ENCODE measurements at regions not wholly inside any gene's neighbourhood (a gene's known extent, or its start where the extent isn't known, plus 50 kb on each side); places are given as distances from the start of the nearest gene placed in this dataset.
"Not testable (repeated sequence)": the region's sequence is repeated elsewhere in the genome, so short reads cannot be mapped to it uniquely, and the experiment has no call there.

DNA sequence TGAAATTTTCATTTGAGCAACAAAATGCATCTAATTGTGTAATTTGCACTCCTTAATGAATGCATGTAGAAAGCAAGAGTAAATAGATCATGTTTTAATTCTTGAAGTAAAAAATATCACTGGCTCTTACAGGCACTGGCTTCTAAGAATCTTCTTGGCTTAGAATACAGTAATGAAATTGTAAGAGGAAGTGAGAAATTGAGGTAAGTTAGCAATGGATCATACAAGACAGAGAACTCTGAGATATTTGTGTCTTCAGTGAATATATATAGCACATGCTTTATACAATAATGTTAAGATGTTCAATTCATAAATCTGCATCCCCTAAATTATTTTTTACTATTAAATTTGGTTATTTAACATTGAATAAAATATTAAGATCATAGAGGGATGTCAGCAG lies 465.0 kb downstream of the CNTN3 start:
- no peak for DNase-seq (ENCODE audit: extremely low read depth, low read depth, low spot score)

DNA sequence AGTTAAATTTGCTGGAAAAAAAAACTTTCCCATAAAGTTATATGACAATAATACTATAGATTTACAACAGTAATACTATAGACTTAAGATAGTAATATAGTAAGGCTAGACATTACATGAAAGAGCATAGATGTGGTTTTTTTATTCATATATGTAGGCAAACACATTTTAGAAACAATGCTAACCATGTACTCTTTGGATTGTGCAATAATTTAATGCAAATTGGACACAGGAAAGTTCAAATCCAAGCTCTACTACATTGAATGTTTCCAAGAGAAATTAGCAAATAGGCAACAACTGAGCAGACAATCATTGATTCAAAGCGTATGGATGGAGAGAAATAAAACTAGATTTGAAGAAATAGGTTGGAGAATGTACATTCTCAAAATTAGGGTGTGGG lies 469.2 kb downstream of the CNTN3 start:
- DNase-seq (ENCODE audit: extremely low read depth, low read depth, low spot score) = no peak

DNA sequence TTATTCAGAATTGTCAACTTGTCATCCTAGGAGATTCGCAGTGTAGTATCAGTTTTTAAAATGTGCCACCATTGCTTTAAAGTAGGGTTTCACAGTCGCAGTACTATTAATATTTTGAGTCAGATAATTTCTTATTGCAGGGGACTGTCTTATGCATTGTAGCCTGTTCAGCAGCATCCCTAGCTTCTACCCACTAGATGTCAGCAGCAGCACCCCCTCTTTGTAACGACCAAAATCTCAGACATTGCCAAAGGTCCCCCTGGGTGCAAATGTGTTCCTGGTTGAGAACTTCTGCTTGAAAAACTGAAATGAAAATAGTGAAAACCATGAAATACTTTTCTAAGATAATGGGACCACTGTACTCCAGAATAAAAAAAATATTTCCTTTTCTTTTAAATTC lies 474.8 kb downstream of the CNTN3 start:
- no peak for DNase-seq (ENCODE audit: extremely low read depth, low read depth, low spot score)

DNA sequence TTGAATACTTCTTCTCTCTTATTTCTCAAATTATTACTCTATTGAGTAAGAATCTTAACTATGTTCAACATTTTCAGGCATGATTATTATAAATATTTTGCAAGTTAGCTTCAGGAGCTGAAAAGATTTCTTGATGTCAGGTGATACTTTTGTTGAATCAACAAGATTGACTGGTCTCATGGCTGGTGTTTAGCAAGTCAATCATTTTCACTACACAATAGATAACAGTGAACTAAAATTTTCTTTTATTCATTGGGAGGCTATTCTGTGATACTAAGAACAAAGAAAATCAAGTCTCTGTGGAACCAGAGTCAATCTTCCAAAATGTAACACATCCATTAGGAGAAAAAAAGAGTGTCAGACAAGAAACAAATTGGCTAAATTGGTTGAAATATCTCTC lies 476.7 kb downstream of the CNTN3 start:
- DNase-seq (ENCODE audit: extremely low read depth, low read depth, low spot score) = no peak

DNA sequence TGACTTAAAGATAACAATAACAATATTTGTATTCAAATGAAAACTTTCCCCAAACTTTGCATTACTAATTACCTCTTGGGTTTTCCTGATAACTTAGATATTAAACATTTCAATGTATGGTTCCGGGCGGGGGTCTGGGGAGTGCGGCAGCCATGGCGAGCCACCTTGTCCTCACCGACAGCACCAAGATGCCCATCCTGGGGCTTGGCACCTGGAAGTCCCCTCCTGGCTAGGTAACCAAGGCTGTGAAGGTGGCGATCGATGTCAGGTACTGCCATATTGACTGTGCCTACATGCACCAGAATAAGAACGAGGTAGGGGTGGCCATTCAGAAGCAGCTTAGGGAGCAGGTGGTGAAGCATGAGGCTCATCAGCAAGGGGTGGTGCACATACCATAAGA lies 478.7 kb downstream of the CNTN3 start:
- no peak for DNase-seq (ENCODE audit: extremely low read depth, low read depth, low spot score)

DNA sequence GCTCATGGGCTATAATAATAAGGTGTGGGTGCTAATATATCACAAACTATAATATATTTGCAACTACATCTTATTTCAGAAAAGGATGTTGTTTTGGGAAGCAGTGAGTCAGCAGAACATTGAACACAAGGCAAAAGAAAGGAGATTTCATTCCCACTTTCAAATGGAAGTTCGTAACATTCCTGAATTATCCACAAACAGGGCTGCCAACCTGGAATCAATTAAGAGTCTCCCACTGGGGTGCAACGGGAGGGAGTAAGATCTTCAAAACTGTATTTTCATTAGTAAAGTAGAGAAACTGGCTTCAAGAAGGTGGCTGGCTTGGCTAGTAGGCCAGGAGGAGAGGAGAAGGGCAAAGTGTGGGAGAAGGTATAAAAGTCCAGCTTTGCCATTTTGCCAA lies 479.6 kb downstream of the CNTN3 start:
- DNase-seq (ENCODE audit: extremely low read depth, low read depth, low spot score) = no peak

DNA sequence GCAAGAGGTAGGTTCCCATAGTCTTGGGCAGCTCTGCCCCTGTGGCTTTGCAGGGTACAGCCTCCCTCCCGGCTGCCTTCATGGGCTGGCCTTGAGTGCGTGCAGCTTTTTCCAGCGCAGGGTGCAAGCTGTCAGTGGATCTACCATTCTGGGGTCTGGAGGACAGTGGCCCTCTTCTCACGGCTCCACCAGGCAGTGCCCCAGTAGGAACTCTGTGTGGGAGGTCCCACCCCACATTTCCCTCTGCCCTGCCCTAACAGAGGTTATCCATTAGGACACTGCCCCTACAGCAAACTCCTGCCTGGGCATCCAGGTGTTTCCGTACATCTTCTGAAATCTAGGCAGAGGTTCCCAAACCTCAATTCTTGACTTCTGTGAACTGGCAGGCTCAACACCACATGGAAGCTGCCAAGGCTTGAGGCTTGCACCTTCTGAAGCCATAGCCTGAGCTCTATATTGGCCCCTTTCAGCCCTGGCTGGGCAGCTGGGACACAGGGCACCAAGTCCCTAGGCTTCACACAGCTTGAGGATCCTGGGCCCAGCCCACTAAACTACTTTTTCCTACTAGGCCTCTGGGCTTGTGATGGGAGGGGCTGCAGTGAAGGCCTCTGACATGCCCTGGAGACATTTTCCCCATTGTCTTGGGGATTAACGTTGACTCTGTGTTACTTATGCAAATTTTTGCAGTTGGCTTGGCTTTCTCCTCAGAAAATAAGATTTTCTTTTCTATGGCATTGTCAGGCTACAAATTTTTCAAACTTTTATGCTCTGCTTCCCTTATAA lies 482.7 kb downstream of the CNTN3 start:
- DNase-seq (ENCODE audit: extremely low read depth, low read depth, low spot score) = not testable (repeated sequence)

DNA sequence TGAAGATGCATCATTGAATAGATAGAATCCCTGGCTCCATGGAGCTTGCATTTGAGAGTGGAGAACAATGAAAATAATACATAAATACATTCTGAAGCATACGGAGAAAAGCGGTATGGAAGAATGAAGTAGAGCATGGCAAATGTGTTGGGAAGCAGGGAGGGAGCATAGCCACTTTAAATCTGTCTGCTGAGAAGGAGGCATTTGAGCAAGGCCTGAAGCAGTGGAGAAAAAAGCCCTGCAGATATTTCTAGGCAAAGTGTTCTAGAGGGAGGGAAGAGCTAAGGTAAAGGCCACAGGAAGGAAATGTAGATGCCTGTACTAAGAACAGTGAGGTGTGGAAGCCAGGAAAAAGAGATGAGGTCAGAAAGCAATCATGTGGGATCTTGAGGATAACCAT lies 484.8 kb downstream of the CNTN3 start:
- no peak for DNase-seq (ENCODE audit: extremely low read depth, low read depth, low spot score)

DNA sequence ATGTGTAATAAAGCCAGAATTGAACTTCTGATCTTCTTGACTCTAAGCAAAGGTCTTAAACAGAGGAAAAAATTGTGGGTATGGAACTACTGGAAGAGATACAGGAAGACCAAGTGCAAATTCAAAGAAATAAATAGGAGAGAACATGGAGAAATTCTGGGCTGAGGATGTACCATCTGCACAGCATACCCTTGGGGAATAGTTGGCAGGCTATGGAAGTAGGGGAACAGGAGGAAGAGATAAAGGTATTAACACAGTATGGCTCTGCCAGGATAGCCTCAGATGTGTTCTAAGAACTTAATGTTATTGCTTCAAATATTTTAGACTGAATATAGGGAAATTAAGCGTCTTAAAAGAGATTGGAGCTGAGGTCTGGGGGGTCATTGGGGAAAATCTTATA lies 485.4 kb downstream of the CNTN3 start:
- DNase-seq (ENCODE audit: extremely low read depth, low read depth, low spot score) = no peak

DNA sequence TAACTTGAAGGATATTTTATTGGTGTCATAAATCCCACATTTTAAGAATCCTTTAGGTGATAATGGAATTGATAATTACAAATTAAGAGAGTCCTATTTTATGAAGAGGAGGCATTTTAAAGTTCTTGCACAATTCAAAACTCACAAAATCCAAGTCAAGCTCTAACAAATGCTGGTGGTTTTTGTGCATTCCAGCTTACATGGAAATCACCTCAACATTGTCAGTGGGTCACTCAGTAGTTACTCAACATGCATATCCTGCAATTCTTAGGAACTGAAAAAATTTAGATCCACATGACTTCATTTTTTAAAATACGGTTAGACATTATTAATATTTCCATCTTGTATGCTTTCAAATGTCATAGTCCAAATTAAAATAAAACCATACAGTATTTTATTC lies 487.2 kb downstream of the CNTN3 start:
- no peak for DNase-seq (ENCODE audit: extremely low read depth, low read depth, low spot score)

DNA sequence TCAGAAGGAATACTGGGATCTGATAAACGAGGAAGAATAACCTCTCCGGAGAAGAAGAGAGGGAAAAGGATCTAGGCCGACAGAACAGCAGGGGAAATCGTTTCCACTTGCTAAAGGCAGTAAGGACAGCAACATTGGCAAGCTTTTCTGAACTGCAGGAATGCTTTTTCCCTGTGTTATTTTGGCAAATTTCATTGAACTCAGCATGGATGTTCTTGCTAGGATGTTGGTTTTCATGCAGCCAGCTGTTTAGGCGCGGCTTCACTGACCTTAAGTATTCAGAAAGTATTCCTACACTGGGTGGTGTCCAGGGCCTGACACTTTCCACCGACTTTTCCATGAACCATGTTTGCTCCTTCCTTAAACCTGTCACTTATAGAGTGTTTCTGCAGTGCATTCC lies 489.7 kb downstream of the CNTN3 start:
- DNase-seq (ENCODE audit: extremely low read depth, low read depth, low spot score) = no peak

DNA sequence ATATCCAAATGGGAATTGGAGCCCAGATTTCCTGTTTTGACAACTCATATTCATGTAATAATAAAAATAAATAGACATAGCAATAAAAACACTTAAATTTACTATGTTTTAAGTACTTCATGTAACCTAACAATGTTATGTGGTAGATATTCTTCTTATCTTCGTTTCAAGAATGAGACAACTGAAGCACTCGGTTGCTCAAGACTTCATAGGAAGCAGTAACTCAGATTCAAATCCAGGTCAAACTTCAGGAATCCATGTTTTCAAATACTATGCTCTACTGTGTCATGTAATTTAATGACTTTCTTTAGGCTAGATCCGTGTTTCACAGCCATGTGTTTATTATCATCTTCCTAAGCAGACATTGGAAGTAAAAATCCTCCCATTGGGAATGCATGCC lies 492.2 kb downstream of the CNTN3 start:
- no peak for DNase-seq (ENCODE audit: extremely low read depth, low read depth, low spot score)

DNA sequence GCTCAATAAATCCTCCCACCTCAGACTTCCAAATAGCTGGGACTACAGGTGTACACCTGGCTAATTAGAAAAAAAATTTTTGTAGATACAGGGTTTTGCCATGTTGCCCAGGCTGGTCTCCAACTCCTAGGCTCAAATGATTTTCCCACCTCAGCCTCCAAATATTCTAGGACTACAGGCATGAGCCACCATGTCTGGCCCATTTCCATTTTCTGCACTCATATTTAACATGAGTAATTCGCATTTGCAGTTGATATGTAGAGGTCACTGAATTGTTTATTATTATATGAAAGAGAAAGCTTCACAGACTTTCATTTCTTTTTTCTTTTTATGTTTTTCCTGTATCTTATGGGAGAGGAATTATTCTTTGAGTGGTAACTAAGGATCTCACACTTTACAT lies 492.7 kb downstream of the CNTN3 start:
- no peak for DNase-seq (ENCODE audit: extremely low read depth, low read depth, low spot score)

DNA sequence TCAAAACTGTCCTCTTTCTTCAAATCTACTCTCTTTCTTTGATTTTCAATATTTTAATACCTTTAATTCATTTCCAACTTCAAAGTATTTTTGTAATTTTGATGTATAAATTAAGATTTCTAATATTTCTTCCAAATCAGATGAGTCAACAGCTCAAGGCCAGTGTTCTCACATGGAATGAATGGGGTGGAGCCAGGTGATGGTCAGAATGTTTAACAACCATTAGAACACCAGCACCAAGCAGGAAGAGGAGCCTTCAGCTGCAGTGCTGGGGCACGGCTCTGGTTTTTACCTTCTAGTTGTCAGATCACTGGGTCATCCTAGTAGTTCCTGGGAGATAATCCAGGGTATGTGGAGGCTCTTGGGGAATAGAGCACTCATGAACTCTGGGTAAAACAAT lies 494.5 kb upstream of the PDZRN3 start:
- no peak for DNase-seq (ENCODE audit: extremely low read depth, low read depth, low spot score)

DNA sequence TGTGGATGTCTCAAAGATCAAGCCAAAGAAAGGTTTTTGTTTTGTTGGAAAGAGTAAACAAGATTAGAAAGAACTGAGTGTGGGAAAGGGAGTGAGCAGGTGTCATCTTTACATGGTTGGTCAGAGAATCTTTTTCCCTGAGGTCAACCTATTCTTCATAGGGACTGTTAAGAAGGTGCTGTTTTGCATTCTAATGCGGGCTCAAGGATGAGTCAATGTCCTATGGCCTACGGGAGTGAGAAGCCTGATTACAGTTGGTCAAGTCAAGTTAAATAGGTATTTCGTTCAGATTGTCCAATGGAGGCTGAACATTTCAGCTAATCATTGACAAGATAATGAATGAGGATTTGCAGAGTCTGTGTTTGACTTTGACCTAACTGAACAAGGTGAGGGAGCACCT lies 491.2 kb upstream of the PDZRN3 start:
- DNase-seq (ENCODE audit: extremely low read depth, low read depth, low spot score) = no peak

DNA sequence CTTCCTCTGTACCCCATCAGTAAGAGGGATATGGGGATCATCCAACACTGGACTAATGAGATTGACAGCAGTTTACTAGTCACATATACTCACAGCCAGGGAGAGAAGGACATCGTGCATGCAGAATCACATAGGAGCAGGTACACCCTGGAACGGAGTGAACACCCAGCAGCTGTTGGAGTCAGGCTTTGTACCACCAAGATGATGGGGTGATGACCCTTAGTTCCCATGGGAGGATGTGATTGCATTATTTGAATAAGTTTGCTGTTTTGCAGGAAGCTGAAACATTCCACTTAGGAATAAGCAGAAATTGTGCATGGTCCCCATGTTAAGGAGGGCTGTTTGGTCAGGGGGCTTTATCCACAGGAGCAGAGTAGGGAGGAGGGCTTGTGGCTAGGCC lies 482.7 kb upstream of the PDZRN3 start:
- DNase-seq (ENCODE audit: extremely low read depth, low read depth, low spot score) = no peak

DNA sequence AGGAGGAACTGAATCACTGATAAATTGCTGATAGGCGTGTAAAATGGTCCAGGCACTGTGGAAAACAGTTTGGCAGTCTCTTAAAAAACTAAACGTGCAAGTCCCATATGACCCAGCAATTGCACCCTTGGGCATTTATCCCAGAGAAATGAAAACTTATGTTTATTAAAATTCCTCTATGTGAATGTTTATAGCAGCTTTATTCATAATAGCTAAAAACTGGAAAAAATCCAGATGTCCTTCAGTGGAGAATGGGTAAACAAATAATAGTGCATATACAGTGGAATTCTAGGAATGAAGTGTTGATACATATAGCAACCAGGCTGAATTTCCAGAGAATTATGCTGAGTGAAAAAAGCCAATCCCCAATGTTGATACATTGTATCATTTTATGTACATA lies 482.2 kb upstream of the PDZRN3 start:
- DNase-seq (ENCODE audit: extremely low read depth, low read depth, low spot score) = no peak

DNA sequence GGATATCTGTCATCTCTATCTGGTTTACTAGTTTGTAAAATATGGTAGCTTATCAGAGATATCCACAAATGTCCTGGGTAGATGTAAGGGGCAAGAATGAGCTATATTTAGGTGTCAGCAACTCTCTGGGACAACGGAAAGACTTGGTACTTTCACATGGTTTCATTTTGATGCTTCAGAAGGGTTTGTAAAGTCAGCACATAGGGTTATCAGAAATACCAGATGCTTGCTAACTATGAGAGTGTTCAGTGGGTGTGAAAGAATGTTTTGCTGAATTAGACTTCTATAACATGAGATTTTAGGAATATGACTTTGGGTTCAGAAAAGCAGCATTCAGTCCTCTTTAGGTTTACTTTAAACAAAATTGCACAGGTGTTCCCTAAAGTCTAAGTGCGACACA lies 466.5 kb upstream of the PDZRN3 start:
- DNase-seq (ENCODE audit: extremely low read depth, low read depth, low spot score) = no peak

DNA sequence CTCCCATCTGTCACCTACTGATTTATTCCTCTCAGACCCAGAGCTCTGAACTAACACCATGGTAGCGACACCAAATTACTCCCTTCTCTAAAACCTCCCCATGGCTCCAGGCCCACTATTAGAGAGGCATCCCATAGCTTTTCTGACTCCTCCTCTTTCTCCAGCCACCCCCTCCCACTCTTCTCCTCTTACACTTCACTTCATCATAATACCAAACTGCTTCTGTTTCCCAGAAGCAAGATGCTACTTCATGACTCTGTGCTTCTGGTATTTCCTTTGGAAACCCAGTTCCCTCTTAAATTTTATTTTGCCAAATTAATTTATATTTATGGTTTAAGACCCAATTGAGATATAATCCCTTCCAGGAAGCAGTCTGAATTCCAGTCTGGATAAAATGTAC lies 465.1 kb upstream of the PDZRN3 start:
- DNase-seq (ENCODE audit: extremely low read depth, low read depth, low spot score) = no peak

DNA sequence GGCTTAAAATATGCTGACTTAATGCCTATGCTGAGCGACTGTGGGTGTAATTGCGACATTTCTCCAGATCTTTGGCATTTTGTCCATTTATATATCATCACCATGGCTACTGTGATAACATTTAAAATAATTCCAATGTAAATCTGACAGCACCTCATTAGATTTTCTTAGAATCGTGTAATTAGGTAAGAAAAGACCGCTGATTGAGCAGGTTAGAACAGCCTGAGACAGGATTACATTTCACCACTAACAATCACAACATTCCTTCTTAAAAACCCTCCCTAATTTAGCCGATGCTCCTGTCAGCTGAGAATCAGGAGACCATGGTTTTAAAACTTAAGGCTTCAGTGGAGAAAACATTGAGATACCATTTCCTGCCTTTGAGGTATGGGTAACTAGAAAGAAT lies 455.3 kb upstream of the PDZRN3 start:
- no peak for DNase-seq (ENCODE audit: extremely low read depth, low read depth, low spot score)

DNA sequence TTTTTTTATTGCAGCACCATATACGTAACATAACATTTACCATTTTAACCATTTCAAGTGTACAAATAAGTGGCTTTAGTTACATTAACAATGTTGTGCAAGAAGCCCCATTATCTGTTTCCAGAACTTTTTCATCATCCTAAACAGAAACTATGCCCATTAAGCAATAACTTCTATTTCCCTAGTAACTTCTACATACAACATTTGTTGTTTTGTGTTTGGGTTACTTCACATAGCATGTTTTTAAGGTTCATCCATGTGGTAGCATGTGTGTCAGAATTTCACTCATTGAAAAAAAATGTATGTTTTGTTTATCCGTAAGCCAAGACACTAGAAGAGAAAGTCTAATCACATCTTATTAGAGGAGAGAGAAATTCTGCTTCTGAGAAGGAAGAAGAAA lies 450.5 kb upstream of the PDZRN3 start:
- DNase-seq (ENCODE audit: extremely low read depth, low read depth, low spot score) = no peak

DNA sequence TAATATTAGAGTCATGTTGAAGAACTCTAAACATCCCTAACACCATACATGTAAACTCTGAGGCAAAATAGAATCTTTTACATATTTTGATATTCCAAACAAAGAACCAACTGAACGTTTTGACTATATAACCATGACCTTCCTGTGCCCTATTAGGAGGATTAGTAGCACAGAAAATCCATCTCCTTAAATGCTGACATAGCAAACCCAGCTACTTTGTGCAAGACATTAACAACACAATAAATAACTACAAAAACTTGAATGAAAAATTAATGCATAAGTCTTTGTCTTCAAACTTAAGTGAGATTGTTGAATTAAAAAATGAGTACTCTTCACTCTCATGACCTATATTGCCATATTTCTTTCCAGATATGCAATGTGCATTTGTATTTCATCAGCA lies 450.0 kb upstream of the PDZRN3 start:
- DNase-seq (ENCODE audit: extremely low read depth, low read depth, low spot score) = no peak

DNA sequence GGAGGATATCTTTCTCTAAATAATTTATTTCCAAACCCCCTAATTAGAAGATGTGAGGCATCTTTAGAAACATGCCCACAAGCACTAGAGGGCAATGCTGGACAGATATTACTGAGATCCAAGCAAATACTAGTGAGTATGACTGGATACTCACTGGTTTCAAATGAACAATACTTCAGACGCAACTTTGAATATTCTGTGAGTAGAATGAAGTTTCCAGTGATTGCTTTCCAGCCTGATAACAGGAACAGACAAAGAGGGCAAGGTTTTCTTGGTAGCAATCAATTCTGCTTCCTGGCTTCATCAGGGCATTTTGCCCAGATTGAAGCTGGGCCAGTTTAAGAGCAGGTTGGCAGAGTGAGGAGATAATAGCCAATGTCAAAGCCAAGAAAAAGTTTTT lies 442.6 kb upstream of the PDZRN3 start:
- no peak for DNase-seq (ENCODE audit: extremely low read depth, low read depth, low spot score)

Data from glomerular endothelial cell (primary cell).